HepG2 (cell line): ENCODE measurements at regions not wholly inside any gene's neighbourhood (a gene's known extent, or its start where the extent isn't known, plus 50 kb on each side); places are given as distances from the start of the nearest gene placed in this dataset.
"Not testable (repeated sequence)": the region's sequence is repeated elsewhere in the genome, so short reads cannot be mapped to it uniquely, and the experiment has no call there.

Source experiments
- ATAC-seq: fragments of 200-7000 bp; cut with Tn5 transposase; 3 replicates; pipeline ENCODE4 v1.9.1; 2020; ENCODE audit warnings: mild to moderate bottlenecking, moderate library complexity
- BruUV-seq: library from RNA; stranded (reverse); fragments of 400-500 nt; replicated peaks from 2 replicates; lab custom pipeline; 2021; lab: Mats Ljungman, UMichigan
- CTCF ChIA-PET: fragments of 300-600 bp; formaldehyde crosslinking; extraction: SDS; loops from one replicate; lab custom pipeline; 2021; ENCODE audit warnings: low total read pairs, inconsistent platforms, low intra/inter-chr PET ratio; lab: Yijun Ruan, JAX
- POLR2A ChIA-PET: fragments of 350-600 bp; sonication (Branson Sonifier 250); formaldehyde crosslinking; loops from one replicate; lab custom pipeline; 2020; ENCODE audit warnings: antibody characterized with exemption, inconsistent platforms; lab: Yijun Ruan, JAX
- DNase-seq: peaks from one replicate; pipeline ENCODE4 v3.0.0-alpha.2; 2015; ENCODE audit warnings: low spot score
- FAIRE-seq: peaks from 3 replicates; lab custom pipeline; 2011; peaks lifted over from hg19 to GRCh38; lab: Jason Lieb, UNC
- H2AFZ ChIP-seq: one replicate; pipeline ENCODE4 v1.6.1; 2011; ENCODE audit warnings: low read length, inconsistent platforms
- H3K27ac ChIP-seq: fragments of 300-600 bp; 3 replicates; pipeline ENCODE4 v1.8.0; 2011; ENCODE audit warnings: mixed run types, mild to moderate bottlenecking, mixed read lengths, low read length, inconsistent platforms; ENCODE audit not compliant: insufficient read depth; ENCODE audit errors: extremely low read length
- H3K27me3 ChIP-seq, 2 experiments: fragments of 200-600 bp in 1 of 2; 2 replicates in 1 of 2; 3 replicates in 1 of 2; pipeline versions ENCODE4 v1.6.0 to v1.8.0; 2011; ENCODE audit warnings: low read length in 2 of 2, mild to moderate bottlenecking in 2 of 2, moderate library complexity in 2 of 2, inconsistent platforms in 1 of 2; ENCODE audit not compliant: insufficient read depth in 2 of 2, control insufficient read depth in 1 of 2
- H3K36me3 ChIP-seq, 2 experiments: fragments of 200-600 bp in 1 of 2; replicated peaks in 1 of 2; 2 replicates in 1 of 2; 3 replicates in 1 of 2; pipeline versions ENCODE4 v1.5.1 to v1.8.0; 2011; ENCODE audit warnings: low read length in 2 of 2, inconsistent platforms in 1 of 2; ENCODE audit not compliant: insufficient read depth in 2 of 2, control insufficient read depth in 1 of 2
- H3K4me1 ChIP-seq: 2 replicates; pipeline ENCODE4 v1.5.1; 2012; ENCODE audit warnings: low read length, inconsistent platforms; ENCODE audit not compliant: insufficient read depth
- H3K4me2 ChIP-seq: 2 replicates; pipeline ENCODE4 v1.6.0; 2011; ENCODE audit warnings: low read depth, low read length, inconsistent platforms
- H3K4me3 ChIP-seq, 3 experiments: fragments of 200-600 bp in 1 of 3; sonication (generic), shearing (Covaris generic) in 1 of 3; replicated peaks in 1 of 3; 2 replicates each; pipeline ENCODE4 v1.5.1; 2011 to 2016; ENCODE audit warnings: low read length in 3 of 3, inconsistent platforms in 2 of 3, low read depth in 2 of 3, mild to moderate bottlenecking in 2 of 3, control low read depth in 1 of 3, mixed read lengths in 1 of 3; ENCODE audit not compliant: insufficient read depth in 1 of 3
- H3K79me2 ChIP-seq: one replicate; pipeline ENCODE4 v1.6.1; 2011; ENCODE audit warnings: low read length, inconsistent platforms; ENCODE audit not compliant: insufficient read depth
- H3K9ac ChIP-seq: 2 replicates; pipeline ENCODE4 v1.6.0; 2011; ENCODE audit warnings: mild to moderate bottlenecking, low read depth, low read length, inconsistent platforms; ENCODE audit not compliant: insufficient read depth
- H3K9me3 ChIP-seq: 2 replicates; pipeline ENCODE4 v1.5.1; 2012; ENCODE audit warnings: mild to moderate bottlenecking, low read length
- H4K20me1 ChIP-seq: 2 replicates; pipeline ENCODE4 v1.6.0; 2011; ENCODE audit warnings: inconsistent platforms, mild to moderate bottlenecking, low read length, moderate library complexity; ENCODE audit not compliant: insufficient read depth
- BCL6 ChIP-seq: IDR thresholded peaks from 2 replicates; pipeline ENCODE4 v1.6.1; 2016; ENCODE audit warnings: missing genetic modification reagents, missing compliant biosample characterization
- GPN1 ChIP-seq: sonication (generic); formaldehyde crosslinking; IDR thresholded peaks from 2 replicates; pipeline ENCODE4 v1.5.1; 2020; ENCODE audit warnings: missing genetic modification reagents, borderline replicate concordance
- HOXA9 ChIP-seq: sonication (generic); formaldehyde crosslinking; IDR thresholded peaks from 2 replicates; pipeline ENCODE4 v1.8.1; 2022; ENCODE audit warnings: missing genetic modification reagents, mild to moderate bottlenecking, moderate library complexity, borderline replicate concordance
- MTF2 ChIP-seq: sonication (generic); formaldehyde crosslinking; IDR thresholded peaks from 2 replicates; pipeline ENCODE4 v1.5.0; 2020; ENCODE audit warnings: missing genetic modification reagents, borderline replicate concordance
- NCOA5 ChIP-seq: sonication (generic); formaldehyde crosslinking; IDR thresholded peaks from 2 replicates; pipeline ENCODE4 v1.4.0; 2020; ENCODE audit warnings: missing genetic modification reagents
- PITX1 ChIP-seq: sonication (generic); formaldehyde crosslinking; IDR thresholded peaks from 2 replicates; pipeline ENCODE4 v1.5.1; 2020; ENCODE audit warnings: mild to moderate bottlenecking, missing genetic modification reagents
- PPARG ChIP-seq: conservative IDR thresholded peaks from 2 replicates; pipeline ENCODE4 v1.6.1; 2016; ENCODE audit warnings: missing biosample characterization, missing genetic modification reagents
- RFX5 ChIP-seq: IDR thresholded peaks from 2 replicates; pipeline ENCODE4 v1.6.1; 2011; ENCODE audit warnings: low read depth, low read length, improper control_type of control experiment
- ZNF709 ChIP-seq: sonication (generic); formaldehyde crosslinking; IDR thresholded peaks from 2 replicates; pipeline ENCODE4 v1.5.0; 2020; ENCODE audit warnings: mild to moderate bottlenecking, missing genetic modification reagents
- ZSCAN20 ChIP-seq: sonication (generic); formaldehyde crosslinking; IDR thresholded peaks from 2 replicates; pipeline ENCODE4 v1.4.0; 2020; ENCODE audit warnings: missing genetic modification reagents, mild to moderate bottlenecking, borderline replicate concordance
- ZSCAN25 ChIP-seq: sonication (generic); formaldehyde crosslinking; IDR thresholded peaks from 2 replicates; pipeline ENCODE4 v1.8.0; 2022; ENCODE audit warnings: mild to moderate bottlenecking, missing genetic modification reagents
- WGBS: methylation state at CpG from one replicate; pipeline ENCODE4 v1.1.6; 2017; ENCODE audit warnings: low lambda C conversion rate; 5-methylcytosine and 5-hydroxymethylcytosine counted together
- in situ Hi-C: cut with HindIII; loops from 2 replicates; pipeline ENCODE4 v1.10.0; 2017; ENCODE audit warnings: low pct_unique_long_range_greater_than_20kb; ENCODE audit not compliant: extremely low pct_ligation_motif_present
- intact Hi-C: fragments of 100-400 bp; cut with micrococcal nuclease; formaldehyde crosslinking; loops from one replicate; pipeline ENCODE4 v1.10.0; 2022; ENCODE audit not compliant: unreplicated experiment

DNA sequence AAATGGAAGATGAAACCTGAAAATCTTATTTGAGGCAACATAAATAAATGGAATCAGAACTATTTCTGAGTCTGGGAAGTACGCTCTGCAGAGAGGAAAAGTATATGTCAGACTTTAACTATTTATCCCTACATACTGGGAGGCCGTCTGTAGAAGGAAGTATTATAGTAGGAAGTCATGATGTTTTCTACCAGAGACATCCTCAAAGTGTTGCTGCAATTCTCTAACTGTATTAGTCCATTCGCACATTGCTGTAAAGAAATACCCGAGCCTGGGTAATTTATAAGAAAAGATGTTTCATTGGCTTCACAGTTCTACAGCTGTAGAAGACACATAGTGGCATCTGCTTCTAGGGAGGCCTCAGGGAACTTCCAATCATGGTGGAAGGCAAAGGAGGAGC is 88.7 kb upstream of the TBL1X start:
- TF ChIP-seq MTF2 (CRISPR knock-in tag) (no peak), BCL6 (CRISPR knock-in tag) (no peak), HOXA9 (no peak), RFX5 (no peak), NCOA5 (CRISPR knock-in tag) (no peak), PPARG (no peak), PITX1 (CRISPR knock-in tag) (no peak), ZSCAN25 (CRISPR knock-in tag) (no peak), ZSCAN20 (no peak), GPN1 (no peak), ZNF709 (CRISPR knock-in tag) (no peak)
- TF ChIP-seq, all 625 proteins: peak for 0
- in situ Hi-C loops (no loop called here), intact Hi-C loops (no loop called here)
- no peak overlapping the region for H3K4me3 ChIP-seq
- no peak overlapping the region for H3K4me2 ChIP-seq
- no peak for DNase-seq
- H3K9ac ChIP-seq: no peak overlapping the region
- H3K4me1 ChIP-seq: peaks cover 21% of the 10 kb centered on the region
- H4K20me1 ChIP-seq: no peaks in the 10 kb centered on the region
- H3K27ac ChIP-seq: no peak overlapping the region
- no peaks in the 10 kb centered on the region for H3K9me3 ChIP-seq
- POLR2A ChIA-PET: no interaction called here
- no peak overlapping the region for H2AFZ ChIP-seq
- WGBS: 58% methylated on average over 3 of the region's 4 CpGs
- H3K27me3 ChIP-seq: no peaks in the 10 kb centered on the region
- ATAC-seq: no peak
- CTCF ChIA-PET: no interaction called here
- no peak for FAIRE-seq
- BruUV-seq: no TSS peak
- H3K36me3 ChIP-seq: no peaks in the 10 kb centered on the region
- H3K79me2 ChIP-seq: no peaks in the 10 kb centered on the region

DNA sequence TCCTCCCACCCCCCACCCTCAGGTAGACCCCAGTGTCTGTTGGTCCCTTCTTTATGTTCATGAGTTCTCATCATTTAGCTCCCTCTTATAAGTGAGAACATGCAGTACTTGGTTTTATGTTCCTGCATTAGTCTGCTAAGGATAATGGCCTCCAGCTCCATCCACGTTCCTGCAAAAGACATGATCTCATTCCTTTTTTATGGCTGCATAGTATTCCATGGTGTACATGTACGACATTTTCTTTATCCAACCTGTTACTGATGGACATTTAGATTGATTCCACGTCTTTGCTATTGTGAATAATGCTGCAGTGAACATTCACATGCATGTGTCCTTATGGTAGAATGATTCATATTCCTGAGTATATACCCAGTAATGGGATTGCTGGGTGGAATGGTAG is 87.6 kb upstream of the TBL1X start:
- H3K4me1 ChIP-seq: peaks cover 21% of the 10 kb centered on the region
- H3K36me3 ChIP-seq, H2AFZ ChIP-seq, H3K27me3 ChIP-seq, FAIRE-seq, H3K27ac ChIP-seq, DNase-seq, POLR2A ChIA-PET, in situ Hi-C loops, ATAC-seq, CTCF ChIA-PET, H3K4me3 ChIP-seq, H3K4me2 ChIP-seq, H4K20me1 ChIP-seq, H3K9me3 ChIP-seq, H3K9ac ChIP-seq, intact Hi-C loops, H3K79me2 ChIP-seq, BruUV-seq: not testable (repeated sequence)
- WGBS: 4% methylated on average over 3 of the region's 3 CpGs
